ENCODE measurements at regions not wholly inside any gene's neighbourhood (a gene's known extent, or its start where the extent isn't known, plus 50 kb on each side); places are given as distances from the start of the nearest gene placed in this dataset.

GRCh38 chr3:25944329-25944728 is 154.4 kb downstream of the OXSM start:
- no peak overlapping the region for H3K27ac Mint-ChIP-seq
- no peaks in the 10 kb centered on the region for H3K36me3 Mint-ChIP-seq (ENCODE audit: low read depth)
- H3K27me3 Mint-ChIP-seq (ENCODE audit: low read depth) = no peaks in the 10 kb centered on the region
- H3K4me1 Mint-ChIP-seq (ENCODE audit: low read depth) = no peaks in the 10 kb centered on the region
- DNase-seq (ENCODE audit: low spot score) = no peak
- H3K9me3 Mint-ChIP-seq = no peaks in the 10 kb centered on the region
- H3K4me3 Mint-ChIP-seq = no peak overlapping the region

DNA sequence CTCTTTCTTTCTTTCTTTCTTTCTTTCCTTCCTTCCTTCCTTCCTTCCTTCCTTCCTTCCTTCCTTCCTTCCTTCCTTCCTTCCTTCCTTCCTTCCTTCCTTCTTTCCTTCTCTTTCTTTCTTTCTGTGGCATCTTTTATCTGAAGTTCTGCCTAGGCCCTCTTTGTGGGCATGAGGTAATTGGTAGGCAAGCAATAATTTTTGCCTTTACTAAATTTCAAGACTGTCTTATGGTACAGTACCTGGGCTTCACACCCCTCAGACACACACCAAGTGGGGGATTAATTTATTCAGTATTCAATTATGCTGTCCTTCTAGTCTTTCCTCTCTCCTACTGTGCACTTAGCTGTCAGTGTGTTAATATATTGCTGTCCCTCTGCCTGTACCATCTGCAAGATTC is 155.5 kb downstream of the OXSM start:
- Mint-ChIP-seq H3K4me3 (no peak overlapping the region), H3K27ac (no peak overlapping the region), H3K9me3 (no peaks in the 10 kb centered on the region), H3K27me3 (ENCODE audit: low read depth) (no peaks in the 10 kb centered on the region), H3K36me3 (ENCODE audit: low read depth) (no peaks in the 10 kb centered on the region), H3K4me1 (ENCODE audit: low read depth) (no peaks in the 10 kb centered on the region)
- DNase-seq (ENCODE audit: low spot score) = no peak

- Mint-ChIP-seq H3K27me3 (ENCODE audit: low read depth) (no peaks in the 10 kb centered on the region), H3K4me3 (no peak overlapping the region), H3K27ac (no peak overlapping the region), H3K9me3 (no peaks in the 10 kb centered on the region), H3K36me3 (ENCODE audit: low read depth) (no peaks in the 10 kb centered on the region), H3K4me1 (ENCODE audit: low read depth) (no peaks in the 10 kb centered on the region)
- DNase-seq (ENCODE audit: low spot score) = no peak
Observed at GRCh38 chr3:25945836-25946235, 155.9 kb downstream of the OXSM start.

GRCh38 chr3:25952133-25952532 is 162.2 kb downstream of the OXSM start:
- no peak for DNase-seq (ENCODE audit: low spot score)
- no peak overlapping the region for H3K27ac Mint-ChIP-seq
- no peaks in the 10 kb centered on the region for H3K36me3 Mint-ChIP-seq (ENCODE audit: low read depth)
- no peaks in the 10 kb centered on the region for H3K27me3 Mint-ChIP-seq (ENCODE audit: low read depth)
- no peaks in the 10 kb centered on the region for H3K9me3 Mint-ChIP-seq
- no peak overlapping the region for H3K4me3 Mint-ChIP-seq
- H3K4me1 Mint-ChIP-seq (ENCODE audit: low read depth) = no peaks in the 10 kb centered on the region

GRCh38 chr3:25957026-25957425 is 167.1 kb downstream of the OXSM start:
- H3K27me3 Mint-ChIP-seq (ENCODE audit: low read depth) = no peaks in the 10 kb centered on the region
- H3K9me3 Mint-ChIP-seq = no peaks in the 10 kb centered on the region
- no peak overlapping the region for H3K27ac Mint-ChIP-seq
- H3K4me3 Mint-ChIP-seq = no peak overlapping the region
- no peaks in the 10 kb centered on the region for H3K36me3 Mint-ChIP-seq (ENCODE audit: low read depth)
- no peak for DNase-seq (ENCODE audit: low spot score)
- no peaks in the 10 kb centered on the region for H3K4me1 Mint-ChIP-seq (ENCODE audit: low read depth)

GRCh38 chr3:25960776-25961175 is 170.9 kb downstream of the OXSM start:
- DNase-seq (ENCODE audit: low spot score) = no peak
- no peaks in the 10 kb centered on the region for H3K27me3 Mint-ChIP-seq (ENCODE audit: low read depth)
- no peaks in the 10 kb centered on the region for H3K36me3 Mint-ChIP-seq (ENCODE audit: low read depth)
- no peak overlapping the region for H3K27ac Mint-ChIP-seq
- H3K9me3 Mint-ChIP-seq = no peaks in the 10 kb centered on the region
- H3K4me1 Mint-ChIP-seq (ENCODE audit: low read depth) = no peaks in the 10 kb centered on the region
- H3K4me3 Mint-ChIP-seq = no peak overlapping the region

DNA sequence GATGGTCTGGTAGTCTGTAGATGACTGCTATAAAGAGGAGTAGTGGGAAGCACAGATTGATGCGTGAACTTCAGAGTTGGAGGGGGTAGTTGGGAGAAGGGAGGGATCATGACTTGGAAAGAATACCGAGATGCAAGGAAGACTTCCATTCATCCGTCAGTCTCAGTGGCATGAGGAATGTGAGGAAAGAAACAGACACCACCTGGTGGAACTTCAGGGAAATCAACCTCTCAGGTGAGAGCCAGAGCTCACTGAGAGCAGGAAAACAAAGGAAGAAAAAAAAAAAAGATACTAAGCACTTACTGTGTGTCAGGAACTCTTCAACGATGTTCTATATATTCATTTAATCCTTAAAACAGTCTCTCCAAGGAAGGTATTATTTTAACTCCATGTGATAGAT is 172.4 kb downstream of the OXSM start:
- Mint-ChIP-seq H3K27me3 (ENCODE audit: low read depth) (no peaks in the 10 kb centered on the region), H3K4me1 (ENCODE audit: low read depth) (no peaks in the 10 kb centered on the region), H3K27ac (no peak overlapping the region), H3K36me3 (ENCODE audit: low read depth) (no peaks in the 10 kb centered on the region), H3K9me3 (no peaks in the 10 kb centered on the region), H3K4me3 (no peak overlapping the region)
- no peak for DNase-seq (ENCODE audit: low spot score)

- H3K27ac Mint-ChIP-seq = no peak overlapping the region
- no peak for DNase-seq (ENCODE audit: low spot score)
- H3K9me3 Mint-ChIP-seq = no peaks in the 10 kb centered on the region
- H3K4me1 Mint-ChIP-seq (ENCODE audit: low read depth) = no peaks in the 10 kb centered on the region
- H3K36me3 Mint-ChIP-seq (ENCODE audit: low read depth) = no peaks in the 10 kb centered on the region
- no peaks in the 10 kb centered on the region for H3K27me3 Mint-ChIP-seq (ENCODE audit: low read depth)
- H3K4me3 Mint-ChIP-seq = no peak overlapping the region
Observed at GRCh38 chr3:25964141-25964540, 174.3 kb downstream of the OXSM start.

GRCh38 chr3:25967385-25967784 is 177.5 kb downstream of the OXSM start:
- no peak overlapping the region for H3K27ac Mint-ChIP-seq
- H3K9me3 Mint-ChIP-seq = no peaks in the 10 kb centered on the region
- DNase-seq (ENCODE audit: low spot score) = no peak
- no peaks in the 10 kb centered on the region for H3K27me3 Mint-ChIP-seq (ENCODE audit: low read depth)
- H3K4me3 Mint-ChIP-seq = no peak overlapping the region
- H3K4me1 Mint-ChIP-seq (ENCODE audit: low read depth) = no peaks in the 10 kb centered on the region
- no peaks in the 10 kb centered on the region for H3K36me3 Mint-ChIP-seq (ENCODE audit: low read depth)

DNA sequence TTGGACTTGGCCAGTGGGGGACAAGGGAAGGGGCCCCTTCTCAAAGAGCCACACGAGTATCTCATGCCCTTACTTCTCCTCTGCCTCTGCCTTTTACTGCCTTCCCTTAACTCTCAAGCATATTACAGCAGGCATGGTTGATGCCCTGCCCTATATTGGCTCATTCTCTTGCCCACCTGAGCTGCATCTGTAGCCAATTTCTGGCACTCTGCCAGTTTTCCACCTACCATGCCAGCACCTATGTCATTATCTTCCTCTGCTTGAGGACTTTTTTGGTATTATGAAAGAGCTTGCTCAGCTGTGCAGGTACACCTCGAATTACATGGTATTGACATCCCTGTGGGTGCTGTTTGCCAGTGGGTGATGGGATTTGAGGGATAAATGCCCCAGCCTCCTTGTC is 181.8 kb downstream of the OXSM start:
- H3K9me3 Mint-ChIP-seq = no peaks in the 10 kb centered on the region
- no peaks in the 10 kb centered on the region for H3K27me3 Mint-ChIP-seq (ENCODE audit: low read depth)
- H3K4me3 Mint-ChIP-seq = no peak overlapping the region
- no peak for DNase-seq (ENCODE audit: low spot score)
- H3K36me3 Mint-ChIP-seq (ENCODE audit: low read depth) = no peaks in the 10 kb centered on the region
- no peak overlapping the region for H3K27ac Mint-ChIP-seq
- H3K4me1 Mint-ChIP-seq (ENCODE audit: low read depth) = no peaks in the 10 kb centered on the region

DNA sequence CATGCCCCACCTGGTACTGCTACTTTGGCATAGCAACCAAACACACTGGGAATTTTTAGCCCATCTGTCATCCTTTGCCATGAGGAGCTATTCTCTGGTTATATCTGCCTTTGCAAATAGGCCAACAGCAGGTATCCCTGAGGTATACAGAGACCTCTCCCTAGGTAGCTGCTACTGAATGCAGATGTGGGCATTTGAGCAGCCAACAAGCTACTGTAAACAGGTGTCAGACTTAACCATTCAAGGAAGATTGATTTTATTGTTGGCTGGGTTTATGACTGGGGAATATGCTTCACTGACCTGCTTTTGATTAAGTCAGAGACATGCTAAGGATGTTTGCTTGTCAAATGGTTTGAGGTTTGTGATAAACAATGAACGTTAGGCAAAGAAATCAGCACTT is 183.2 kb downstream of the OXSM start:
- no peaks in the 10 kb centered on the region for H3K27me3 Mint-ChIP-seq (ENCODE audit: low read depth)
- H3K36me3 Mint-ChIP-seq (ENCODE audit: low read depth) = no peaks in the 10 kb centered on the region
- H3K9me3 Mint-ChIP-seq = no peaks in the 10 kb centered on the region
- H3K4me3 Mint-ChIP-seq = no peak overlapping the region
- no peak overlapping the region for H3K27ac Mint-ChIP-seq
- no peaks in the 10 kb centered on the region for H3K4me1 Mint-ChIP-seq (ENCODE audit: low read depth)
- DNase-seq (ENCODE audit: low spot score) = no peak

- no peak overlapping the region for H3K4me3 Mint-ChIP-seq
- no peaks in the 10 kb centered on the region for H3K9me3 Mint-ChIP-seq
- no peaks in the 10 kb centered on the region for H3K4me1 Mint-ChIP-seq (ENCODE audit: low read depth)
- no peak overlapping the region for H3K27ac Mint-ChIP-seq
- H3K27me3 Mint-ChIP-seq (ENCODE audit: low read depth) = no peaks in the 10 kb centered on the region
- no peak for DNase-seq (ENCODE audit: low spot score)
- H3K36me3 Mint-ChIP-seq (ENCODE audit: low read depth) = no peaks in the 10 kb centered on the region
Observed at GRCh38 chr3:25982756-25983155, 192.9 kb downstream of the OXSM start.

DNA sequence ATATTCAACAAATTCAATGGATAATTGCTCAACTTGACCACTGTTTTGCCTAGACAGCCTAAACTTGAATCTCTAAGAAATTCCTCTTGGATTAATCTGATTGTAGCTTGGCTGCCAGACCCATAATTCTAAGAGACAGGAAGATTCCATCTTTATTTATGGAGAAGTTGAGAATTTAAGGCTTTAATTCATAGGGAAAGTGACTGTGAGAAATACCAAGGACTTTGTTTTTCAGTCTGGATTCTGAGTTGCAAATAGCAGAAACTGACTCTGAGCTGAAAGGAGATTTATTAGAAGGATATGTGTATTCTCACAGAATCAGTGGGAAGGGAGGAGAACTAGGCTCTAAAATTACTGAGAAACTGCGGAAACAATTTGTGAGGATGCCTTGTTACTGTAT is 195.7 kb downstream of the OXSM start:
- H3K4me1 Mint-ChIP-seq (ENCODE audit: low read depth) = no peaks in the 10 kb centered on the region
- no peak for DNase-seq (ENCODE audit: low spot score)
- no peak overlapping the region for H3K4me3 Mint-ChIP-seq
- H3K9me3 Mint-ChIP-seq = no peaks in the 10 kb centered on the region
- no peak overlapping the region for H3K27ac Mint-ChIP-seq
- H3K36me3 Mint-ChIP-seq (ENCODE audit: low read depth) = no peaks in the 10 kb centered on the region
- no peaks in the 10 kb centered on the region for H3K27me3 Mint-ChIP-seq (ENCODE audit: low read depth)

GRCh38 chr3:25992606-25993005 is 202.7 kb downstream of the OXSM start:
- Mint-ChIP-seq H3K27me3 (ENCODE audit: low read depth) (no peaks in the 10 kb centered on the region), H3K27ac (no peak overlapping the region), H3K4me1 (ENCODE audit: low read depth) (no peaks in the 10 kb centered on the region), H3K4me3 (no peak overlapping the region), H3K36me3 (ENCODE audit: low read depth) (no peaks in the 10 kb centered on the region), H3K9me3 (peaks cover 19% of the 10 kb centered on the region)
- no peak for DNase-seq (ENCODE audit: low spot score)

DNA sequence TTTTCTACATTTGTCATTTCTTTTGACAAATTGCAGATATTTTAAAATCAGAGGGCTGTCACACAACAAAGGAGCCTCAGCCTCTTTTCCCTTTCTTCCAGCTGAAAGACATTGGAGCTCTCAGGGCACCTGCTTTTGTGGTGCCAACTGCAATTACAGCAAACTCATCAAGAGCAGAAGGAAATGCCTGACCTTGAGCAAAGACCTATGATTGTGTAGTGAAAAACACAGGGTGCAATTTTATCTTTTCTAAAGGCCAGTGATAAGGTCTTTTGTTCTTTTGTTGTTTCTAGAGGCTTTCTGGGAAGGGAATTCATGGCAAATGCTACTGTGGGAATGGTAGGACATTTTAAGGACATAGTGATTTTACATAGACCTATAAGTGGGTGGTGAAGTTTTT is 214.3 kb downstream of the OXSM start:
- H3K27me3 Mint-ChIP-seq (ENCODE audit: low read depth) = no peaks in the 10 kb centered on the region
- no peak for DNase-seq (ENCODE audit: low spot score)
- peaks cover 7% of the 10 kb centered on the region for H3K9me3 Mint-ChIP-seq
- H3K4me3 Mint-ChIP-seq = no peak overlapping the region
- no peaks in the 10 kb centered on the region for H3K4me1 Mint-ChIP-seq (ENCODE audit: low read depth)
- H3K27ac Mint-ChIP-seq = no peak overlapping the region
- no peaks in the 10 kb centered on the region for H3K36me3 Mint-ChIP-seq (ENCODE audit: low read depth)

DNA sequence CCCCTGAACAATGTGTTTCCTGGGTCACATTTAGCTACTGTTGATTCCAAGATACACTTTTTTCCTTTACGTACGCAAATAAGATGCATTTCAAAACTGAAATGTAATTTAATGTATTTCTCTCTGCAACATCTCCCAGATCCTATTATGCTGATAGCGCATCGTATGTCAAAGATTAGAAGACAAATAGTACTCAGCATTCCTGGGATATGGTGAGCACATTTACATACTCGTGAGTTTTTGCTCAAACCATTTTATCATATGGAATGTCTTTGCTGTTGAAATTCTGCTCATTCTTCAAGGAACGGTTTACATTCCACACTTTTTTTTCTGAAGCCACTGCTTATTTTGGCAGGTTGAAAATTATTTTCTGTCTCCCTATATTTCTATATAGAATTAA is 221.4 kb downstream of the OXSM start:
- no peak overlapping the region for H3K4me3 Mint-ChIP-seq
- no peaks in the 10 kb centered on the region for H3K9me3 Mint-ChIP-seq
- H3K4me1 Mint-ChIP-seq (ENCODE audit: low read depth) = no peaks in the 10 kb centered on the region
- H3K36me3 Mint-ChIP-seq (ENCODE audit: low read depth) = no peaks in the 10 kb centered on the region
- DNase-seq (ENCODE audit: low spot score) = no peak
- H3K27ac Mint-ChIP-seq = no peak overlapping the region
- H3K27me3 Mint-ChIP-seq (ENCODE audit: low read depth) = no peaks in the 10 kb centered on the region
